GM12878 (cell line): ENCODE measurements at regions not wholly inside any gene's neighbourhood (a gene's known extent, or its start where the extent isn't known, plus 50 kb on each side); places are given as distances from the start of the nearest gene placed in this dataset.

ENCODE experiments used
- ATAC-seq: fragments of 200-7000 bp; cut with Tn5 transposase; 3 replicates; pipeline ENCODE4 v1.9.1; 2020; ENCODE audit warnings: mild to moderate bottlenecking, moderate library complexity
- BruUV-seq: library from RNA; stranded (reverse); fragments of 400-500 nt; replicated peaks from 2 replicates; lab custom pipeline; 2021; lab: Mats Ljungman, UMichigan
- CTCF ChIA-PET: fragments of 300-600 bp; sonication (Branson Sonifier 250); formaldehyde crosslinking; extraction: SDS; loops from one replicate; lab custom pipeline; 2021; ENCODE audit warnings: inconsistent platforms; lab: Yijun Ruan, JAX
- POLR2A ChIA-PET: fragments of 350-600 bp; formaldehyde crosslinking; extraction: SDS; loops from one replicate; lab custom pipeline; 2021; ENCODE audit warnings: inconsistent platforms; lab: Charles Lee
- RAD21 ChIA-PET: fragments of 300-600 bp; sonication (Branson Sonifier 250); formaldehyde crosslinking; loops from one replicate; lab custom pipeline; 2023; ENCODE audit warnings: antibody characterized with exemption; ENCODE audit not compliant: unreplicated experiment; lab: Charles Lee
- SMC1A ChIA-PET: fragments of 300-600 bp; sonication (Branson Sonifier 250); formaldehyde crosslinking; loops from one replicate; lab custom pipeline; 2023; ENCODE audit not compliant: unreplicated experiment, uncharacterized antibody; lab: Charles Lee
- DNase-seq: peaks from one replicate; pipeline ENCODE4 v3.0.0-alpha.2; 2011; ENCODE audit warnings: low read depth, low spot score
- FAIRE-seq: peaks from 3 replicates; lab custom pipeline; 2011; peaks lifted over from hg19 to GRCh38; lab: Jason Lieb, UNC
- H2AFZ ChIP-seq: 2 replicates; pipeline ENCODE4 v1.6.0; 2011; ENCODE audit warnings: low read depth, low read length, control low read depth; ENCODE audit not compliant: control insufficient read depth
- H3K27ac ChIP-seq: 2 replicates; pipeline ENCODE4 v1.5.1; 2011; ENCODE audit warnings: control low read depth; ENCODE audit not compliant: control insufficient read depth, insufficient read depth
- H3K27me3 ChIP-seq, 2 experiments: replicated peaks in 1 of 2; 2 replicates each; pipeline versions ENCODE4 v1.6.0 to v1.6.1; 2011; ENCODE audit warnings: low read length in 1 of 2; ENCODE audit not compliant: control insufficient read depth in 2 of 2, insufficient read depth in 2 of 2
- H3K36me3 ChIP-seq, 2 experiments: 2 replicates each; pipeline ENCODE4 v1.5.1; 2011; ENCODE audit warnings: low read length in 1 of 2; ENCODE audit not compliant: control insufficient read depth in 2 of 2, insufficient read depth in 2 of 2
- H3K4me1 ChIP-seq: 2 replicates; pipeline ENCODE4 v1.6.1; 2011; ENCODE audit warnings: mild to moderate bottlenecking, low read length, moderate library complexity, mixed read lengths; ENCODE audit not compliant: control insufficient read depth, insufficient read depth
- H3K4me2 ChIP-seq: 2 replicates; pipeline ENCODE4 v1.6.0; 2011; ENCODE audit warnings: control low read depth; ENCODE audit not compliant: control insufficient read depth, insufficient read depth
- H3K4me3 ChIP-seq: fragments of 200-600 bp; sonication (generic); 2 replicates; pipeline ENCODE4 v1.5.1; 2016
- H3K79me2 ChIP-seq: 2 replicates; pipeline ENCODE4 v1.6.0; 2011; ENCODE audit warnings: low read length; ENCODE audit not compliant: control insufficient read depth, insufficient read depth
- H3K9ac ChIP-seq: 2 replicates; pipeline ENCODE4 v1.8.0; 2011; ENCODE audit warnings: low read length, control low read depth, mixed read lengths; ENCODE audit not compliant: control insufficient read depth, insufficient read depth
- H3K9me3 ChIP-seq: replicated peaks from 3 replicates; pipeline ENCODE4 v1.5.1; 2011; ENCODE audit warnings: mild to moderate bottlenecking, low read length; ENCODE audit not compliant: control insufficient read depth, insufficient read depth
- H4K20me1 ChIP-seq: 2 replicates; pipeline ENCODE4 v1.6.0; 2011; ENCODE audit not compliant: control insufficient read depth, insufficient read depth
- HDGF ChIP-seq: fragments of 450-650 bp; IDR thresholded peaks from 2 replicates; pipeline ENCODE4 v1.6.1; 2016; ENCODE audit warnings: antibody characterized with exemption
- ZNF384 ChIP-seq: IDR thresholded peaks from 2 replicates; pipeline ENCODE4 v1.6.1; 2012; ENCODE audit warnings: low read depth, mild to moderate bottlenecking, low read length, improper control_type of control experiment, borderline replicate concordance
- WGBS: methylation state at CpG from one replicate; pipeline ENCODE4 v1.1.6; 2016; ENCODE audit warnings: low lambda C conversion rate; ENCODE audit not compliant: insufficient replicate concordance, insufficient coverage; ENCODE audit errors: missing lambda C conversion rate; 5-methylcytosine and 5-hydroxymethylcytosine counted together
- in situ Hi-C: fragments of 300-500 bp; cut with MboI; formaldehyde crosslinking; loops from 9 replicates; pipeline ENCODE4 v1.14.3; 2018; ENCODE audit warnings: mixed read lengths
- intact Hi-C: fragments of 100-400 bp; cut with micrococcal nuclease; formaldehyde crosslinking; loops from one replicate; pipeline ENCODE4 v1.14.2; 2022; ENCODE audit not compliant: unreplicated experiment
- TF ChIP-seq, protein P1 (sequence below): IDR thresholded peaks from 2 replicates; pipeline ENCODE4 v1.6.1; 2011; ENCODE audit warnings: mild to moderate bottlenecking, low read depth, low read length, moderate library complexity; ENCODE audit not compliant: insufficient replicate concordance
- TF ChIP-seq, protein P2 (sequence below): fragments of 450-650 bp; IDR thresholded peaks from 2 replicates; pipeline ENCODE4 v1.6.1; 2016; ENCODE audit warnings: mild to moderate bottlenecking
- TF ChIP-seq, protein P3 (sequence below): fragments of 450-650 bp; conservative IDR thresholded peaks from 2 replicates; pipeline ENCODE4 v1.6.1; 2017; ENCODE audit warnings: mild to moderate bottlenecking, moderate library complexity
- TF ChIP-seq, protein P4 (sequence below): fragments of 450-650 bp; IDR thresholded peaks from 2 replicates; pipeline ENCODE4 v1.6.1; 2017; ENCODE audit warnings: low read depth, mild to moderate bottlenecking, moderate library complexity

DNA sequence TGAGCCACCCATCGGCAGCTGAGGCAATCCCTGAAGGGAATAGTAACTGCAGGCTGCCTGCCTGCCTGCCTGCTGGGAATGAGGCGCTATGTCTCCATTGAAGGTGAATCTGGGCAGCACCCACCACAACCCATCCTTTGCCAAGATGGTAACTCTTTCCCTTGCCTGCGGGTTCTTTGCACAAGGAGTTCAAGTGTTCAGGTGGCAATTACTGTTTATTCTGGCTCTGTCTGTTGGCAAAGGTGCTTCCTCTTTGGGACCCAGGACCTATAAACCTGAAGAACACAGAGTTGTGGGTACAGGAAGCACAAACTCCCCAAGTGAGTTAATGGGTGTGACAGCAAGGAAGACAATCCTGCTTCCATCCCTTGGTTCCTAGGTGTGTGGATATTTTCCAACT is 448.1 kb upstream of the ZNF507 start (continued):
- no peak for TF ChIP-seq ZNF384
- TF ChIP-seq, protein P1, sequence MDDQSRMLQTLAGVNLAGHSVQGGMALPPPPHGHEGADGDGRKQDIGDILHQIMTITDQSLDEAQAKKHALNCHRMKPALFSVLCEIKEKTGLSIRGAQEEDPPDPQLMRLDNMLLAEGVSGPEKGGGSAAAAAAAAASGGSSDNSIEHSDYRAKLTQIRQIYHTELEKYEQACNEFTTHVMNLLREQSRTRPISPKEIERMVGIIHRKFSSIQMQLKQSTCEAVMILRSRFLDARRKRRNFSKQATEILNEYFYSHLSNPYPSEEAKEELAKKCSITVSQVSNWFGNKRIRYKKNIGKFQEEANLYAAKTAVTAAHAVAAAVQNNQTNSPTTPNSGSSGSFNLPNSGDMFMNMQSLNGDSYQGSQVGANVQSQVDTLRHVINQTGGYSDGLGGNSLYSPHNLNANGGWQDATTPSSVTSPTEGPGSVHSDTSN = no peak
- TF ChIP-seq HDGF = no peak
- TF ChIP-seq, protein P2, sequence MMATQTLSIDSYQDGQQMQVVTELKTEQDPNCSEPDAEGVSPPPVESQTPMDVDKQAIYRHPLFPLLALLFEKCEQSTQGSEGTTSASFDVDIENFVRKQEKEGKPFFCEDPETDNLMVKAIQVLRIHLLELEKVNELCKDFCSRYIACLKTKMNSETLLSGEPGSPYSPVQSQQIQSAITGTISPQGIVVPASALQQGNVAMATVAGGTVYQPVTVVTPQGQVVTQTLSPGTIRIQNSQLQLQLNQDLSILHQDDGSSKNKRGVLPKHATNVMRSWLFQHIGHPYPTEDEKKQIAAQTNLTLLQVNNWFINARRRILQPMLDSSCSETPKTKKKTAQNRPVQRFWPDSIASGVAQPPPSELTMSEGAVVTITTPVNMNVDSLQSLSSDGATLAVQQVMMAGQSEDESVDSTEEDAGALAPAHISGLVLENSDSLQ = no peak

DNA sequence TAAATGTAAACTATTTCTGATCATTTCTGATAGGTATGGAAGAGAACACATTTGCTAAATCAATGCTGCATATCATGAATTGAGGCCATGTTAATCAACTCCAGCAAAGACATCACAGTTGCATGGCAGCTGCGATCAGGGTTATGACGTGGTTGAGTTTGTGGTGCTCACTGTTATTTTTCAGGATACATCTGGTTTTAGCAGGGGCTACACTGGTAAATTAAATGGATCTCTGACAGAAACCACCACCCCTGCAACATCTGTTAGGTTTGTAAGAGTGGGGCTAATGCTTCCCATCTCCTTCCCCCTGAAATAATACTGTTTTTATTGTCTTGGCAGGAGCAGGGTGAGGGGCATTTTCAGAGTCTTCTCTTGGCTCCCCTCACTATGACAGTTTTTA is 444.4 kb upstream of the ZNF507 start:
- no peak for DNase-seq
- RAD21 ChIA-PET = no interaction called here
- no peak overlapping the region for H3K9ac ChIP-seq
- H3K27ac ChIP-seq = no peak overlapping the region
- no peaks in the 10 kb centered on the region for H3K79me2 ChIP-seq
- H3K9me3 ChIP-seq = no peaks in the 10 kb centered on the region; the same call in 2 of the 3 replicates
- no peak overlapping the region for H2AFZ ChIP-seq
- H3K4me2 ChIP-seq = no peak overlapping the region
- H3K27me3 ChIP-seq = no peaks in the 10 kb centered on the region
- in situ Hi-C loops = no loop called here
- intact Hi-C loops = no loop called here
- POLR2A ChIA-PET = no interaction called here
- H3K4me3 ChIP-seq = no peak overlapping the region
- no peak for FAIRE-seq
- no peaks in the 10 kb centered on the region for H3K36me3 ChIP-seq
- BruUV-seq = no TSS peak
- CTCF ChIA-PET = no interaction called here
- ATAC-seq = no peak
- H3K4me1 ChIP-seq = no peaks in the 10 kb centered on the region
- WGBS = 11% methylated on average over 2 of the region's 2 CpGs
- SMC1A ChIA-PET = no interaction called here
- TF ChIP-seq, protein P3, sequence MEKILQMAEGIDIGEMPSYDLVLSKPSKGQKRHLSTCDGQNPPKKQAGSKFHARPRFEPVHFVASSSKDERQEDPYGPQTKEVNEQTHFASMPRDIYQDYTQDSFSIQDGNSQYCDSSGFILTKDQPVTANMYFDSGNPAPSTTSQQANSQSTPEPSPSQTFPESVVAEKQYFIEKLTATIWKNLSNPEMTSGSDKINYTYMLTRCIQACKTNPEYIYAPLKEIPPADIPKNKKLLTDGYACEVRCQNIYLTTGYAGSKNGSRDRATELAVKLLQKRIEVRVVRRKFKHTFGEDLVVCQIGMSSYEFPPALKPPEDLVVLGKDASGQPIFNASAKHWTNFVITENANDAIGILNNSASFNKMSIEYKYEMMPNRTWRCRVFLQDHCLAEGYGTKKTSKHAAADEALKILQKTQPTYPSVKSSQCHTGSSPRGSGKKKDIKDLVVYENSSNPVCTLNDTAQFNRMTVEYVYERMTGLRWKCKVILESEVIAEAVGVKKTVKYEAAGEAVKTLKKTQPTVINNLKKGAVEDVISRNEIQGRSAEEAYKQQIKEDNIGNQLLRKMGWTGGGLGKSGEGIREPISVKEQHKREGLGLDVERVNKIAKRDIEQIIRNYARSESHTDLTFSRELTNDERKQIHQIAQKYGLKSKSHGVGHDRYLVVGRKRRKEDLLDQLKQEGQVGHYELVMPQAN = no peak
- TF ChIP-seq, protein P4, sequence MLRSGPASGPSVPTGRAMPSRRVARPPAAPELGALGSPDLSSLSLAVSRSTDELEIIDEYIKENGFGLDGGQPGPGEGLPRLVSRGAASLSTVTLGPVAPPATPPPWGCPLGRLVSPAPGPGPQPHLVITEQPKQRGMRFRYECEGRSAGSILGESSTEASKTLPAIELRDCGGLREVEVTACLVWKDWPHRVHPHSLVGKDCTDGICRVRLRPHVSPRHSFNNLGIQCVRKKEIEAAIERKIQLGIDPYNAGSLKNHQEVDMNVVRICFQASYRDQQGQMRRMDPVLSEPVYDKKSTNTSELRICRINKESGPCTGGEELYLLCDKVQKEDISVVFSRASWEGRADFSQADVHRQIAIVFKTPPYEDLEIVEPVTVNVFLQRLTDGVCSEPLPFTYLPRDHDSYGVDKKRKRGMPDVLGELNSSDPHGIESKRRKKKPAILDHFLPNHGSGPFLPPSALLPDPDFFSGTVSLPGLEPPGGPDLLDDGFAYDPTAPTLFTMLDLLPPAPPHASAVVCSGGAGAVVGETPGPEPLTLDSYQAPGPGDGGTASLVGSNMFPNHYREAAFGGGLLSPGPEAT = no peak
- no peaks in the 10 kb centered on the region for H4K20me1 ChIP-seq
